Glutamatergic neuron (in vitro differentiated cells): ENCODE measurements at regions not wholly inside any gene's neighbourhood (a gene's known extent, or its start where the extent isn't known, plus 50 kb on each side); places are given as distances from the start of the nearest gene placed in this dataset.
"Not testable (repeated sequence)": the region's sequence is repeated elsewhere in the genome, so short reads cannot be mapped to it uniquely, and the experiment has no call there.

Source experiments
- DNase-seq: peaks from one replicate; pipeline ENCODE4 v3.0.0; 2022
- H3K27ac Mint-ChIP-seq: one replicate; pipeline ENCODE4 v1.8.0; 2020; ENCODE audit warnings: mild to moderate bottlenecking, mixed read lengths, inconsistent platforms; ENCODE audit not compliant: unreplicated experiment
- H3K27me3 Mint-ChIP-seq: one replicate; pipeline ENCODE4 v1.8.0; 2020; ENCODE audit warnings: mild to moderate bottlenecking, moderate library complexity, mixed read lengths, inconsistent platforms; ENCODE audit not compliant: unreplicated experiment
- H3K36me3 Mint-ChIP-seq: one replicate; pipeline ENCODE4 v1.8.0; 2020; ENCODE audit warnings: mild to moderate bottlenecking, mixed read lengths, inconsistent platforms; ENCODE audit not compliant: unreplicated experiment
- H3K4me1 Mint-ChIP-seq: one replicate; pipeline ENCODE4 v1.8.0; 2020; ENCODE audit warnings: mild to moderate bottlenecking, low read depth, mixed read lengths, inconsistent platforms; ENCODE audit not compliant: unreplicated experiment
- H3K4me3 Mint-ChIP-seq: one replicate; pipeline ENCODE4 v1.8.0; 2020; ENCODE audit warnings: mild to moderate bottlenecking, mixed read lengths, inconsistent platforms; ENCODE audit not compliant: unreplicated experiment
- H3K9me3 Mint-ChIP-seq: one replicate; pipeline ENCODE4 v1.8.0; 2020; ENCODE audit warnings: mild to moderate bottlenecking, moderate library complexity, mixed read lengths, inconsistent platforms; ENCODE audit not compliant: unreplicated experiment
- CTCF ChIP-seq: fragments of 200-600 bp; sonication (generic); IDR thresholded peaks from one replicate; pipeline ENCODE4 v1.5.0; 2021; ENCODE audit not compliant: partially characterized antibody, unreplicated experiment

- DNase-seq: no peak
- no peaks in the 10 kb centered on the region for H3K9me3 Mint-ChIP-seq
- no peaks in the 10 kb centered on the region for H3K36me3 Mint-ChIP-seq
- no peak for TF ChIP-seq CTCF
- H3K4me3 Mint-ChIP-seq: no peak overlapping the region
- H3K27me3 Mint-ChIP-seq: no peaks in the 10 kb centered on the region
- no peaks in the 10 kb centered on the region for H3K4me1 Mint-ChIP-seq
- H3K27ac Mint-ChIP-seq: no peak overlapping the region
These were observed 428.9 kb downstream of the STK39 start for GRCh38 chr2:167818521-167818920.

GRCh38 chr2:167817908-167818307 lies 429.5 kb downstream of the STK39 start:
- Mint-ChIP-seq H3K27me3 (no peaks in the 10 kb centered on the region), H3K27ac (no peak overlapping the region), H3K4me1 (no peaks in the 10 kb centered on the region), H3K9me3 (no peaks in the 10 kb centered on the region), H3K4me3 (no peak overlapping the region), H3K36me3 (no peaks in the 10 kb centered on the region)
- TF ChIP-seq CTCF: no peak
- DNase-seq: no peak

GRCh38 chr2:167817422-167817821 lies 430.0 kb downstream of the STK39 start:
- no peak for DNase-seq
- no peaks in the 10 kb centered on the region for H3K36me3 Mint-ChIP-seq
- no peaks in the 10 kb centered on the region for H3K4me1 Mint-ChIP-seq
- H3K9me3 Mint-ChIP-seq: no peaks in the 10 kb centered on the region
- H3K27ac Mint-ChIP-seq: no peak overlapping the region
- TF ChIP-seq CTCF: no peak
- no peak overlapping the region for H3K4me3 Mint-ChIP-seq
- H3K27me3 Mint-ChIP-seq: no peaks in the 10 kb centered on the region

DNA sequence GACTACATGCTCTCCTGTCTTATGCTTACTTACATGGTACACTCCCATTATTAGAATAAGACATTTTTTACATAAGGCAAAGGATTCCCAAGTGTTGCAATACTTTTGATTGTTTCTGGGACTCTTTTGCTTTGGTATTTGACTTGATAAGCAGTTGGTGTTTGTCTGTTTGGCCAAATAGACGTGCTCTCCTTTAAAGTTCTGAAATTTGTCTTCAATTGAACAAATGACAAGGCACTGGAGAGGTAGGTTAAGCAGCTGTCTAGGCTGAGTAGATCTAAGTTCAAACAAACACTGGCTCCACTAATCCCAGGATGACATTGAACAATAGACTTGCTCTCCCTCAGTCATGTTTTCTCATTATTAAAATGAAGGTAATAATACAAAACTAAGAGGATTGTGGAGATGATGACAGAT lies 430.5 kb downstream of the STK39 start:
- no peak for DNase-seq
- TF ChIP-seq CTCF: no peak
- no peak overlapping the region for H3K4me3 Mint-ChIP-seq
- no peaks in the 10 kb centered on the region for H3K27me3 Mint-ChIP-seq
- no peak overlapping the region for H3K27ac Mint-ChIP-seq
- no peaks in the 10 kb centered on the region for H3K4me1 Mint-ChIP-seq
- no peaks in the 10 kb centered on the region for H3K9me3 Mint-ChIP-seq
- H3K36me3 Mint-ChIP-seq: no peaks in the 10 kb centered on the region

DNA sequence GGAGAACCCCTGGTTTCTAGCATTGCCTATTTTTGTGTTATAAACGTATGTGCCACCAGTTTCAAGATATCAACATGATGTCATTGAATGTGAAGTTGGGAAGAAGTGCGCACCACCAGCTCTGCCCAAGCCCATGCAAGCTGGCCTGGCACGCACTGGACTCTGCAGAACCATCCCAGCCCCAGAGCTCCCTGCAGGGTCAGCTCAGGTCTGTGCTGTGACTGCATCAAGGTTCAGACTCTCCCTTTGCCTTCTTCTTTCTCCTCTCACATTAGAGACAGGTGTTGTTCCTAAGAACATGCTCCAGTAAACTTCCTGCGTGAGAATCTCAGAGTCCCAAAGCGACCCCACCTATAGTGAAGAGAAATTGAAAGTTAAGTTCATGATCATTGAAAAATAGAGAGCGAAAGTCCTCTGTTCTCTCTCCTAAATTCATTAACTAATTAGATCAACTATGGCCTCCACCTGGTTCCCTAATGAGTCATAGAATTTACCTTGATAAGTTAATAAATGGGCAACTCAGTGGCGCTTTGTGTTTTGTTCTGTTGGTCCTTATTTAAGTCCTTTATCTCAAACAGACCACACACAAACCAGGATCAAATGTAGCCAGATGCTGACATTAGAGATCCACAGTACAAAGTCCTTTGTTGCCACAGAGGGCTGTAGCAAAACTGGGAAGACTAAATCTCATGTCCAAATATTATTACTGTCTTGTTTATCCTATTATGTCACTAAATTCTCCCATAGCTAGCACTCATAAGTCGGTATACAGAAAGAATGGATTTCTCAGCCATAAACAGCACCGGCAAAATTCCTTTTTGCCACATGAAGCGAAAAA lies 432.3 kb downstream of the STK39 start:
- Mint-ChIP-seq H3K36me3 (peaks cover 6% of the 10 kb centered on the region), H3K27ac (no peak overlapping the region), H3K4me1 (no peaks in the 10 kb centered on the region), H3K9me3 (no peaks in the 10 kb centered on the region), H3K4me3 (no peak overlapping the region), H3K27me3 (no peaks in the 10 kb centered on the region)
- DNase-seq: no peak
- TF ChIP-seq CTCF: no peak

DNA sequence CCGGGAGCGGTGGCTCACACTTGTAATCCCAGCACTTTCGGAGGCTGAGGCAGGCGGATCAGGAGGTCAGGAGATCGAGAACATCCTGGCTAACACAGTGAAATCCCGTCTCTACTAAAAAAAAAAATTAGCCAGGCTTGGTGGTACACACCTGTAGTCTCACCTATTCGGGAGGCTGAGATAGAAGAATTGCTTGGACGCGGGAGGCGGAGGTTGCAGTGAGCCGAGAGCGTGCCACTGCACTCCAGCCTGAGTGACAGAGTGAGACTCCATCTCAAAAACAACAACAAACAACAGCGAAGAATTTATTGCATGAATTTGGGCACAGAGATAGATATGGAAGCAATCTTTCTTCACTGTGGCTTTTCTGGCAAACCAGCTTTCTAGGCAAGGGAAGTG lies 432.9 kb downstream of the STK39 start:
- H3K27me3 Mint-ChIP-seq, H3K4me1 Mint-ChIP-seq, DNase-seq, H3K27ac Mint-ChIP-seq, H3K4me3 Mint-ChIP-seq, H3K36me3 Mint-ChIP-seq, H3K9me3 Mint-ChIP-seq: not testable (repeated sequence)

DNA sequence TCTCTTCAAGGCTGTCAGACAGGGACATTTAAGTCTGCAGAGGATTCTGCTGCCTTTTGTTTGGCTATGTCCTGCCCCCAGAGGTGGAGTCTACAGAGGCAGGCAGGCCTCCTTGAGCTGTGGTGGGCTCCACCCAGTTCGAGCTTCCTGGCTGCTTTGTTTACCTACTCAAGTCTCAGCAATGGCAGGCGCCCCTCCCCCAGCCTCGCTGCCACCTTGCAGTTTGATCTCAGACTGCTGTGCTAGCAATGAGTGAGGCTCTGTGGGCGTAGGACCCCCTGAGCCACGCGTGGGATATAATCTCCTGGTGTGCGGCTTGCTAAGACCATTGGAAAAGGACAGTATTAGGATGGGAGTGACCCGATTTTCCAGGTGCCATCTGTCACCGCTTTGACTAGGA lies 437.6 kb downstream of the STK39 start:
- not testable (repeated sequence) for H3K27me3 Mint-ChIP-seq, H3K27ac Mint-ChIP-seq, DNase-seq, H3K4me3 Mint-ChIP-seq, H3K9me3 Mint-ChIP-seq, H3K4me1 Mint-ChIP-seq
- H3K36me3 Mint-ChIP-seq: peaks cover 13% of the 10 kb centered on the region
